NCI-H1930 (cell line): ENCODE measurements at regions not wholly inside any gene's neighbourhood (a gene's known extent, or its start where the extent isn't known, plus 50 kb on each side); places are given as distances from the start of the nearest gene placed in this dataset.
"Not testable (repeated sequence)": the region's sequence is repeated elsewhere in the genome, so short reads cannot be mapped to it uniquely, and the experiment has no call there.

Source experiments
- DNase-seq, 2 experiments: peaks; one replicate each; lab custom pipeline; 2025; lab: John Stamatoyannopoulos, UW

GRCh38 chr17:68780596-68780995, 174.6 kb downstream of the ABCA8 start:
- DNase-seq = no peak

- no peak for DNase-seq
These were observed 176.5 kb downstream of the ABCA8 start for GRCh38 chr17:68778726-68779125.

GRCh38 chr17:68777856-68778694, 176.9 kb upstream of the FAM20A start:
- DNase-seq = peak in 1 of 2 experiments; percentile 48

- DNase-seq = peak; percentile 33 to 41
These were observed 176.2 kb upstream of the FAM20A start for GRCh38 chr17:68777243-68777855.

- no peak for DNase-seq
These were observed 175.3 kb upstream of the FAM20A start for GRCh38 chr17:68776451-68776850.

- no peak for DNase-seq
These were observed 174.8 kb upstream of the FAM20A start for GRCh38 chr17:68775969-68776368.

- no peak for DNase-seq
These were observed 174.2 kb upstream of the FAM20A start for GRCh38 chr17:68775318-68775717.

GRCh38 chr17:68771867-68772515, 170.8 kb upstream of the FAM20A start:
- DNase-seq = no peak

GRCh38 chr17:68768804-68769203, 167.6 kb upstream of the FAM20A start:
- DNase-seq = no peak

- no peak for DNase-seq
These were observed 165.5 kb upstream of the FAM20A start for GRCh38 chr17:68766640-68767039.

- DNase-seq = no peak
These were observed 162.4 kb upstream of the FAM20A start for GRCh38 chr17:68763562-68763961.

- DNase-seq = no peak
These were observed 161.7 kb upstream of the FAM20A start for GRCh38 chr17:68762911-68763310.

GRCh38 chr17:68760141-68760475, 158.9 kb upstream of the FAM20A start:
- no peak for DNase-seq

GRCh38 chr17:68759343-68760140, 158.4 kb upstream of the FAM20A start:
- peak; percentile 58 to 77 for DNase-seq

GRCh38 chr17:68759002-68759342, 157.8 kb upstream of the FAM20A start:
- DNase-seq = no peak

- DNase-seq = not testable (repeated sequence)
These were observed 156.9 kb upstream of the FAM20A start for GRCh38 chr17:68757866-68758757.

- DNase-seq = no peak
These were observed 153.0 kb upstream of the FAM20A start for GRCh38 chr17:68753985-68754769.

GRCh38 chr17:68750208-68750562, 149.0 kb upstream of the FAM20A start:
- DNase-seq = no peak

GRCh38 chr17:68749349-68750207, 148.4 kb upstream of the FAM20A start:
- no peak for DNase-seq

- DNase-seq = no peak
These were observed 147.2 kb upstream of the FAM20A start for GRCh38 chr17:68748381-68748780.
